Brain microvascular endothelial cell (primary cell): ENCODE measurements at regions not wholly inside any gene's neighbourhood (a gene's known extent, or its start where the extent isn't known, plus 50 kb on each side); places are given as distances from the start of the nearest gene placed in this dataset.

Experiments used
- DNase-seq: peaks from one replicate; pipeline ENCODE4 v3.0.0-alpha.2; 2020
- H3K27ac ChIP-seq: fragments of 250-450 bp; sonication (Bioruptor Pico); 2 replicates; pipeline ENCODE4 v1.5.1; 2020; ENCODE audit warnings: mild to moderate bottlenecking, moderate library complexity
- H3K27me3 ChIP-seq: fragments of 250-450 bp; sonication (Bioruptor Pico); replicated peaks from 2 replicates; pipeline ENCODE4 v1.5.1; 2020; ENCODE audit warnings: mild to moderate bottlenecking
- H3K36me3 ChIP-seq: fragments of 250-450 bp; sonication (Bioruptor Pico); replicated peaks from 2 replicates; pipeline ENCODE4 v1.5.1; 2020; ENCODE audit warnings: mild to moderate bottlenecking
- H3K4me3 ChIP-seq: 2 replicates; pipeline ENCODE4 v1.5.1; 2011; ENCODE audit warnings: low read depth, mild to moderate bottlenecking, control low read depth, low read length, moderate library complexity
- in situ Hi-C: cut with HindIII; loops from 2 replicates; pipeline ENCODE4 v1.10.0; 2017; ENCODE audit warnings: low sequenced_read_pairs, low pct_ligation_motif_present
- TF ChIP-seq, protein P1 (sequence below): IDR thresholded peaks from 2 replicates; pipeline ENCODE4 v1.5.1; 2011; ENCODE audit warnings: low read depth, mild to moderate bottlenecking, moderate library complexity, low read length, control low read depth, inconsistent platforms; ENCODE audit errors: missing control alignments

GRCh38 chr2:5939553-5939952, 247.4 kb downstream of the SOX11 start:
- H3K27me3 ChIP-seq: no peaks in the 10 kb centered on the region
- DNase-seq: no peak
- no peaks in the 10 kb centered on the region for H3K36me3 ChIP-seq
- in situ Hi-C loops: no loop called here
- H3K4me3 ChIP-seq: no peak overlapping the region
- H3K27ac ChIP-seq: no peak overlapping the region
- TF ChIP-seq, protein P1, sequence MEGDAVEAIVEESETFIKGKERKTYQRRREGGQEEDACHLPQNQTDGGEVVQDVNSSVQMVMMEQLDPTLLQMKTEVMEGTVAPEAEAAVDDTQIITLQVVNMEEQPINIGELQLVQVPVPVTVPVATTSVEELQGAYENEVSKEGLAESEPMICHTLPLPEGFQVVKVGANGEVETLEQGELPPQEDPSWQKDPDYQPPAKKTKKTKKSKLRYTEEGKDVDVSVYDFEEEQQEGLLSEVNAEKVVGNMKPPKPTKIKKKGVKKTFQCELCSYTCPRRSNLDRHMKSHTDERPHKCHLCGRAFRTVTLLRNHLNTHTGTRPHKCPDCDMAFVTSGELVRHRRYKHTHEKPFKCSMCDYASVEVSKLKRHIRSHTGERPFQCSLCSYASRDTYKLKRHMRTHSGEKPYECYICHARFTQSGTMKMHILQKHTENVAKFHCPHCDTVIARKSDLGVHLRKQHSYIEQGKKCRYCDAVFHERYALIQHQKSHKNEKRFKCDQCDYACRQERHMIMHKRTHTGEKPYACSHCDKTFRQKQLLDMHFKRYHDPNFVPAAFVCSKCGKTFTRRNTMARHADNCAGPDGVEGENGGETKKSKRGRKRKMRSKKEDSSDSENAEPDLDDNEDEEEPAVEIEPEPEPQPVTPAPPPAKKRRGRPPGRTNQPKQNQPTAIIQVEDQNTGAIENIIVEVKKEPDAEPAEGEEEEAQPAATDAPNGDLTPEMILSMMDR: no peak

GRCh38 chr2:5940596-5941535, 248.7 kb downstream of the SOX11 start:
- no peak overlapping the region for H3K4me3 ChIP-seq
- no peak overlapping the region for H3K27ac ChIP-seq
- in situ Hi-C loops: no loop called here
- TF ChIP-seq, protein P1: no peak
- no peaks in the 10 kb centered on the region for H3K36me3 ChIP-seq
- H3K27me3 ChIP-seq: no peaks in the 10 kb centered on the region
- DNase-seq: no peak

DNA sequence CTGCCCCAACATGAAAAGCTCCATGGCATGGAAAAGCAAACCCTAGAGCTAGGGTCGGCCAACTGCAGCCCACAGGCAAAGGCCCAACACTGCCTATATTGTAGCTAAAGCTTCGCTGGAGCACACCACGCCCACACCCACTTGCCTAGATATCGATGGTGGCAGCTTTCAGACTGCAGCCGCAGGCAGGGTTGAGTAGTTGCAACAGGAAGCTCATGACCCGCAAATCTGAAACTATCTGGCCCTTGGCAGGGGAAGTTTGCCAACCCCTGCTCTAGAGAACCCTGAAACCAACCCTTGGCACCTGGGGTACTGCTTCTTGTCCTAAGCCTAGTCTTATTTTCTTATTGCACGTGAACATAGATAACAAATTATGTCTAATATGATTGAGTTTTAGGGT, 250.0 kb downstream of the SOX11 start:
- Histone ChIP-seq H3K4me3 (no peak overlapping the region), H3K27ac (no peak overlapping the region), H3K27me3 (no peaks in the 10 kb centered on the region), H3K36me3 (no peaks in the 10 kb centered on the region)
- no peak for DNase-seq
- in situ Hi-C loops: no loop called here
- TF ChIP-seq, protein P1: no peak

DNA sequence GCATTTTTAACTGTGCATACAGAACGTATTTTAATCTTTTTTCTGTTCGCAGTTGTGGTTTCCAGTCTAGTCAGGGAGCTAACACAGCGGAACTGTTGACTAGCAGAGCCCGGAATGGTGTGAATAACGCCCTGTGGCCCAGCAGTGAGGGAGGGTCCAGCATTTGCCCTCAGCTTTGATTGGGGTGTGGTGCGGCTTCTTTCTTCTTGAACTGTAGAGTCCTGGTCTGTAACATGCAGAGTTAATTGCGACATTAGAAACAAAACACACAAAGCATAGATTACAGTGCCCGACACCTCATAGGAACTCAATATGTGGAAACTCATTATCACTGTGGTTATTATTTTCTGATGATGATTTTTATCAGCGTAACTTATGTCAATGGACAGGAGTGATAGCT, 253.6 kb downstream of the SOX11 start:
- TF ChIP-seq, protein P1: no peak
- in situ Hi-C loops: no loop called here

DNA sequence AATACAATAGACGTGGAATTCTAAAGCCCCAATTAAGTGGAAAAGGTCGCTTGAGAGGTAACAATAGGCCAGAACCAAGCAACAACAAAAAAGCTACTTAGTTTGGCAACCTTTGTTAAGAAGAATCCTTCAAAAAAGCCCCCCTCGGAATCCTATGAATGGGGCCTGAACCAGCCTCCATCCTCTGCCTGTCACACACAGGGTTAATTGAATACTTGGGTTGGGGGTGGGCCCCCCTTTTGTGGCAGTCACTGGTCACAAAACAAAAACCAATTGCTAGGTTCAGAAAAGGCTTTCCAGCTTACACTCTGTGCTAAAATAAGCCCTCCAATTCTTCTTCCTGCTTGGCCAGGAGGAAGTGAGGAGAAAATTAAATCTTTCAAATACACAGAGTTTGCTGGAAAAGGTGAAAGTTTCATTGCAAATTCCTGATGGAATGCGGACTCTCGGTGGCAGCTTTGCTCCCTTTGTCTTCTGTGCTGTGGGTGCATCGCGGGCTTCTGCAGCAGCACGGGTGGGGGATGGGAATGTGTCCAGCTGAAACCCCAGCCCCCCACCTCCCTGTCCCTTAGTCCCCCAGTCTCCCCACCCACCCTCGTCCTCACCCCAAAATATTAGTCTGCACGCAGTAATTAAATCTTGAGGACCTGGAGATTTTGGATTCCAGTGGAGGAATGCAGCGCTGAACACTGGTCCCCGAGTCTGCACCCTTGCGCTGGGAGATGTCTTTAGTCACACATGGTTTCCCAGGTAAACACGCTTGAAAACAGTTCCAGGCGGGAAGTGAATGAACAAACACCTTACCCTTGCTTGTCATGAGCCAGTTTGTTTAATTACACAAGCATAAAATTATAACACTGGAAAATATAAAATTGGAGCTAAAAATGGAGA, 254.3 kb downstream of the SOX11 start:
- H3K27me3 ChIP-seq: no peaks in the 10 kb centered on the region
- H3K4me3 ChIP-seq: no peak overlapping the region
- TF ChIP-seq, protein P1: no peak
- no peak overlapping the region for H3K27ac ChIP-seq
- in situ Hi-C loops: no loop called here
- no peaks in the 10 kb centered on the region for H3K36me3 ChIP-seq
- DNase-seq: no peak

More for the DNA sequence above, 253.6 kb downstream of the SOX11 start:
- Histone ChIP-seq H3K27ac (no peak overlapping the region), H3K4me3 (no peak overlapping the region), H3K36me3 (no peaks in the 10 kb centered on the region), H3K27me3 (no peaks in the 10 kb centered on the region)
- no peak for DNase-seq
